Activated CD8-positive, alpha-beta memory T cell treated with anti-CD3 and anti-CD28 coated beads for 24 hours (primary cell): ENCODE measurements at regions not wholly inside any gene's neighbourhood (a gene's known extent, or its start where the extent isn't known, plus 50 kb on each side); places are given as distances from the start of the nearest gene placed in this dataset.
"Not testable (repeated sequence)": the region's sequence is repeated elsewhere in the genome, so short reads cannot be mapped to it uniquely, and the experiment has no call there.

Source experiments
- DNase-seq: peaks from one replicate; pipeline ENCODE4 v3.0.0-alpha.2; 2020

DNA sequence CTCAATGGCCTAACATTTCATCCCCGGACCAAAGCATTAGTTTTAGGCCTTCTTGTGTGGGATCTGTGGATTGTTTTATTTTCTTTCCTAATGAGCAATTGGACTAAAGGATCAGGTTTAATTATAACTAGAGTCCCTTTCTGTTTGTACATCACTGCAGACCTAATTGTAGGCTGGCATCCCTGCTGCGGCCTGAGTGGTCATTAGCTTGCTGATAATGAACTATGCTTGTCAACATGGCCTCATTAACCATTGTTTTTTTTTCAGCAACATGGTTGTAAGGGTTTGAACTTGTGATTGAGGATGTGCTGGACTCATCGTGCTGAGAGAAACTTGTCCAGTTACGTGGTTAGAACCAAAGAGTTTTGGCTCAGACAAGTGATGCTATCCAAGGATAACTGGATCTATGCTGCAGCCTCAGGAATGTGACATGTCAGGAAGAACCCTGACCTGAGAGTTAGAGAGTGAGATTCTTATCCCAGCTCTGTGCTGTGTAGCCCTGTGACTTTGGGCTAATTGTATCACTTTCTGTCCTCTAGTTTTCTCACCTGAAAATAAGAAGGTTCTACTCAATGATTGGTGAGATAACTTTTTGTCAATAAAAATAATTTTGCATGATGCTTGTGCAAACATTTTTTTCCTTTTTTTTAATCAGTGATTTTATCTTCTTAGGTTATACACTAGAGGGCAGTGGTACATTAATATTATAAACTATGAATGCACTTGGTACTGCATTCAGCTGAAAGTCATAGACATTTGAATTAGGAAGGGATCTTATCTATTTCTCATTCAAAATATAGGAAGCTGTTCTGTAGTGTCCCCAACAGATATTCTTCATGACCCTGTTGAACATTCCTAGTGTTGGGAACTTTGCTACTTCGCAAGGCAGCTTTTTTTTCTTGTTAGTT is 140.9 kb downstream of the RNF144B start:
- no peak for DNase-seq

DNA sequence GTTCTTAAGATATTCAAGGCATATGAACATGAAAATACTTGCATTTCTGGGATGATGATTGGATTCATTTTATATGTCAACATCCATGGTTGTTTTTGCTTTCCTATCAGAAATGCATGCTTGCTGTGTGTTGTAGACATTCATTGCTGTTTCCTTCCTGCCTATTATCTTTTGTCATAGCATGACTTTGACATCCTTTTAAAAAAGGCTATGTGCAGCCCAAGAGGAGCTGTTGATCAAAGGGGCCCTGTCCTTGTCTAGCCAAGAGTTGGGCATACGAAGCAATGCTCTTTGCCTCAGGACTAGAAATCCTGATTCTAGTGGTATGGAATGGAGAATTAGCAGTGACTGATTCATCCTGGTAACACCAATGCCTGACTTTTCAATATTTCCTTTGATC is 143.1 kb downstream of the RNF144B start:
- DNase-seq: no peak

DNA sequence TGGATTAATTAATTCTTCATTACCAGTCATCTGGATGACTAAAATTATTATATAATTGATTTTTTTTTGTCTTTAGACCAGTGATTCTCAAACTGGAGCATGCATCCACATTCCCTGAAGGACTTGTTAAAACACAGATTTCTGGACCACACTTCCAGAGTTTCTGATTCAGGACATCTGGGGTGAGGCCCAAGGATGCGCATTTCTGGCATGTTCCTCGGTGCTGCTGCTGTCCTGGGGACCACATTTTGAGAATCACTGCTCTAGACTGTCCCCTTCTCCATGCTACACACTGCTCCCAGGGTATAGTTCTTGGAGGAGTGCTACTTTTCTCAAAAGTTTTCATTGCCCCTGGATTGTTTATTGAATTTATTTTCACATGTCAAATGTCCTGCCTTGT is 145.0 kb downstream of the RNF144B start:
- DNase-seq: no peak

GRCh38 chr6:18533793-18534192 is 146.6 kb downstream of the RNF144B start:
- no peak for DNase-seq

DNA sequence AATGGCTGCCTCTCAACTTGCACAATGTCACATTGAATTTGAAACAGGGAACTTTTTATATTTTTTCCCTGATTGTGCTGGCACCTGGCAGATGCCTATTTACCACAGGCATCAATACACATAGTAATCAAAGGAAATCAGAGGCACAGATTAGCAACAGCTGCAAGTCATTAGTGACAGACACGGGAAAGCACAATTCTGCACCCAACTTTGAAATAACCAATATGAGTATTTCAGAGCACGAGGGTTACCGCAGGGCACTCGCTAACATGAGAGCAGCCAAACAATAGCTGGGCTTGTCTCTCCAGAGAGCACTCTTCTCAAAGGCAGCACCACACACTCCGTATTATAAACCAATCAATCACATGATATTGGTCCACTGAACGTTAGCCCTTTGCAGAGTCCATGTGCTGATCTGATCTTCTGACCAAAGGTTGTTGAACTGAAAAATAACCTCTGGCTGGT is 149.5 kb downstream of the RNF144B start:
- no peak for DNase-seq

DNA sequence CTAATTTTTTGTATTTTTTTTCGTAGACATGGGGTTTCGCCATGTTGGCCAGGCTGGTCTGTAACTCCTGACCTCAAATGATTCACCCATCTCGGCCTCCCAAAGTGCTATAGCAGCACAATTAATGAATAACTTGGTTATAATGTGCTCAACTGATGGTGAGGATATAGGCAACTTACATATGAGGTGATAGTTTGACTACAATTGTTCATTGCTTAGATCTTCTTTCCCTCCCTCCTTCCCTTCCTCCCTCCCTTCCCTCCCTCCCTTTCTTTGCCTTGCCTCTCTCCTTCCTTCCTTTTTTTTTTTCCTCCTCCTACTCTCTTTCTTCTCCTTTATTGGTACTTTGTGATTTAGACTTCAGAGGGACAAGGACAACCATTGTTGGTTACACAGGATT is 151.2 kb downstream of the RNF144B start:
- no peak for DNase-seq

GRCh38 chr6:18543051-18543450 is 155.9 kb downstream of the RNF144B start:
- DNase-seq: no peak

- not testable (repeated sequence) for DNase-seq
Measured at GRCh38 chr6:18545142-18545541, 158.0 kb downstream of the RNF144B start.

DNA sequence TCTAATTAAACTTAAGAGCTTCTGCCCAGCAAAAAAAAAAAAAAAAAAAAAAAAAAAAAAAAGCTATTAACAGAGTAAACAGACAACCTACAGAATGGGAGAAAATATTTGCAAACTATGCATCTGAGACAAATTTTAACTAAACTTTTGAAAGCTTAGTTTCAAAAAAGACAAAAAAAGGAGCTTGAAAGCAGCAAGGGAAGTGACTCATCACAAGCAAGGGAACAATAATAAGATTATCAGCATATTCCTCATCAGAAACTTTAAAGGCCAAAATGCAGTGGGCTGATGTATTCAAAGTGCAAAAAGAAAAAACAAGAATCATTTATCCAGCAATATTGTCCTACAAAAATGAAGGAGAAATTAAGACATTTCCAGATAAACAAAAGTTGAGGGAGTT is 158.6 kb downstream of the RNF144B start:
- no peak for DNase-seq

DNA sequence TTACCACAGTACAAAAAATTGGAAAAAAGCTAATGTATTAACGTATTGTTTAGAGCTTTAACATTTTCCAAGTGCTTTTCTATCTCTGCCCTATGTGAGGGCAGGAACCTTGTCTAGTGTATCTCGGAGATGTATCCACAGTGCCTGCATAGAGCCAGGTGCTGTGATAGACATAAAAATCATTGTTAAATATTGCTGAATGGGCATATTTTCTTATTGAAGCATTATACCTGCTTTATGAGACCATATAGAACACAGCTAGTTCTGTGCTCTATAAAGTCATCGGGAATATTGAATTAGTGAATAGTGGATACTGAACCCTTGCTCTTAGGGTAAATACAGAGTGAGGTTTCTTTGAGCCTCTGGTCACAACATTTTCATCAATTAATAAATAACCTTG is 163.0 kb downstream of the RNF144B start:
- no peak for DNase-seq

DNA sequence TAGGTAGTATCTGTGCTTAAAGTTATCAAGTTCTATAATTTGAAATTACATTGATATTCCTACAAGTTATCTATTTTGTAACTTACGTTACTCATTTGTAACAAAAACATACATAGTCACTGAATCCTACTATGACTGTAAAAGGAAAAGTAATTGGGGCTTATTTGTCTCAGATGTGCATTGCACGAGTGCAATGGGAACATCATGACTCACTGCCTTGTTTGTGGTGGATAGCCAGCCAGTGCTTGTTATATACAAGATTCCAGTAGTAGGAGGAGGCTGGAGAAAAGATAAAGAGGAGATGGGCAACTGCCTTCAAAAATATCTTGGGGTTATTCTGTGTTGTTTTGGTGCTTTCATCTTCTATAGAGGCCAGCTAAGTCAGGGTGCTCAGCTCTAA is 164.1 kb downstream of the RNF144B start:
- DNase-seq: no peak

- no peak for DNase-seq
Measured at GRCh38 chr6:18555750-18556149, 168.6 kb downstream of the RNF144B start.

GRCh38 chr6:18561037-18561750 is 174.0 kb downstream of the RNF144B start:
- DNase-seq: no peak

GRCh38 chr6:18562726-18563125 is 175.6 kb downstream of the RNF144B start:
- no peak for DNase-seq

DNA sequence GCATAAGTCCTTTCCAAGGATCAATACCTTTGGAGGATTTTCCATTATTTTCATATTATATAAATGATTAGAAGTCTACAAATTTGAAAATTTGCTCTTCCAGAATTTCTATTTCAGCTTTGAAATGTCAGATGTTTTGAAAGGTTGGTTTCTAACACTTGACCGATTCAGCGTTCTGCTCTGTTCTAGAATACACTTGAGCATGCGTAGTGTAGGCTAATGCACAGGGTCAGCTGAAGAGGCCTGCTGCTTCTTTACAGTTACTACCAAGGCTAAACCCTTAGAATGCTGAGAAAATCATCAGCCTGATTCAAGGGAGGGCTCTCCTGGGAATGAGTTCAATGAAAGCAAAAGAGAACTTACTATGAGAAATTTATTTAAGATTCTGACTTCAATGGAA is 177.6 kb downstream of the RNF144B start:
- no peak for DNase-seq

DNA sequence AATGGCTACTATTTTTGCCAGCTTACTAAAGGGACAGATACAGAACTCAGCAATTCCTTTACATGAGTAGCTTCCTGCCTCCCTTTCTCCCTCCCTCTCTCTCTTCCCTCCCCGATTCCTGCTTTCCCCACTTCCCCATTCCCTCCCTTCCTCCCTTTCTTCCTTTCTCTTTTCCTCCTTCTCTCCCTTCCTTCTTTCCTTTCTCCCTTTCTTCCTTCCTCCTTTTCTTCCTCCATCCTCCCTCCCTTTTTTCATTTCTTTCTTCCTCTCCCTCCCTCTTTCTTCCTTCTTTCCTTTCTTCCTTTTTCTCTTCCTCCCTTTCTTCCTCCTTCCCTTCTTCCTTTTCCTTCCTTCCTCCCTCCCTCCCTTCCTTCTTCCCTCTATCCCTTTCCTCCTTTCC is 178.1 kb downstream of the RNF144B start:
- no peak for DNase-seq

DNA sequence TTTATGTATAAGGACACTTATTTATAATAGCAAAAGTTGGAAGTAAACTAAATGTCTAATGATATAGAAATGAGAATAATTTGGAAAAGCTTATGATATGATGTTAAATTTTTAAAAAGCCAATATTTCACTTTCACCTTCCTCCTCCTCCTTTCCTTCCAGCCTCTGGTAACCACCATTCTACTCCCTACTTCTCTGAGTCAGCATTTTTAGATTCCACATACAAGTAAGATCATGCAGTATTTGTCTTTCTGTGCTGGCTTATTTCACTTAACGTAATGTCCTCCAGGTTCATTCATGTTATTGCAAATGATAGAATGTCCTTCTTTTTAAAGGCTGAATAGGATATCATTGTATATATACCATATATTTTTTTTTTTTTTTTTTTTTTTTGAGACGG is 180.2 kb downstream of the RNF144B start:
- DNase-seq: no peak

DNA sequence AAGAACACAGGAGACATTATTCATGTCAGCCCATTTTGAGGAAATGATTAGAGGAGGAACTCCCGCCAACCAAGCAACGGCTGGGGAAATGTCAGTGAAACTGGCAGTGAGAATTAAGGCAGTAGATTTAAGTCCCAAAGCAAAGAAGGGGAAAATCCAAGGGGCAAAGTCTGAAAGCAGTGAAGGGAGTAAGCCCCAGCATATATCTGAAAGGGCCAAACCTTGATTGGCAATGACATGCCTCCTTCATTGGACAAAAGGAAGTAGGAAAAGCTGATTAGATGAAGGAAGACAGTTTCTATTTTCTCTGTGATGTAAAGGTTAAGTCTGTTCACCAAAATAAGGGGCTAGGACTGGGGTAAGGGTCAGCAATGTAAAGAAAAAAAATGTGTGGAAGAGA is 190.3 kb downstream of the RNF144B start:
- DNase-seq: no peak

- no peak for DNase-seq
Measured at GRCh38 chr6:18579166-18579565, 192.0 kb downstream of the RNF144B start.

DNA sequence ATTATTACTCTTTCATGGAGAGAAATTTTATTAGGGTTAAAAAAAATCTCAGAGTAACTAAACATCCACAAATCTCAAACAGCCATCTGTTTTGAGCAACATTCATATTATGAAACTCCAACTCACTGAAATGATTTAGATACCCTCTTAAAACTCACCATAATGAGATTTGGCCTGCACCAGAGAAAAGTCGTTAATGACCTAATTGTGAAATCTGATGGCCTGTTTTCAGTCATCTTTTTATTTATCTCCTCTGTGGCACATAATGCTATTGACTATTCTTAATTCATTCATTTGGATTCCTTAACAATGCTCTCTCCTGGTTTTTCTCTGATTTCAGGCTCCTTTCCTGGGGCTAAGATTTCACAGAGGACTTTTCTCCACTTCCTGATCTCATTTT is 192.7 kb downstream of the RNF144B start:
- no peak for DNase-seq

DNA sequence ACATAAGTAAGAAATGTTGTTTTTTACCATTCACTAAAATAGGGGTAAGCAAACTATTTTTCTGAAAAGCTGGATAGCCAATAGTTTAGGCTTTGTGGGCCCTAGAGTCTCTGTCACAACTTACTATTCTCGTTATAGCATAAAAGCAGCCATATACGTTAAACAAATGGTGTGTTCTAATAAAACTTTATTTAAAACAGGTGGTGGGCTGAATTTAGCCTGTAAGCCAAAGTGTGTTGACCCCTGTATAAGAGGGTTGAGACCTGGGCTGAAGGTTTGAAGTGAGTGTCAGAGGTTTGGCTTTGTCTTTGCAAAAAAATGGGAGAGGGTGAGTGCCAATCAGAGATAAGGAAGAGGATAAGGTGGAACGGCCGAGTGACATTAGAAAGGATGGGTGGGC is 197.2 kb downstream of the RNF144B start:
- DNase-seq: no peak

DNA sequence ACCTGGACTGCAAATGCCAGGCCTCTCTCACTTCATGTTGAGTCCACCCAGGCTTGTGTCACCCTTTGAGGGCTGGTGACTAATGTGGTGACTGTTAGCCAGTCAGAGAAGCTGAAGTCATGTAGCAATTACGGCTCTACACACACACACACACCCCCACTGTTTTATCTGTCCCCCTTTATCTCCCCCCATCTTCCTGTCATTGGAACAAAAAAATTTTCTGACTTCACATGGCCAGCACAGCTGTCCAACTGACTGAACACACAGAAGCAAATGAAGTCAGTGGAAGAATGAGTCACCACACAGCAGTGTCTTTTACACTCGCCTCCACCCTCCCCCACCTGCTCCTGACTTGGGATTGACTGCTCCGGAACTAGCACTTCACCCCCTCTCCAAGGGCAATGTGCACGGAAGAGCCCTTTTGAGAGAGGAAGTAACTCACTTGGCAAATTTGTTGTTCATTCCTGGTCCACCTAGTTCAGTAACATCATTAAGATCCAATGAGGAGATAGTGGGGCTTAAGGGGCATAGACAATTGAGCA is 198.0 kb downstream of the RNF144B start:
- DNase-seq: no peak

- no peak for DNase-seq
Measured at GRCh38 chr6:18586133-18586532, 199.0 kb downstream of the RNF144B start.
